NOMO-1 treated with dmso at 0.1 percent for 144 hours (cell line): ENCODE measurements at regions not wholly inside any gene's neighbourhood (a gene's known extent, or its start where the extent isn't known, plus 50 kb on each side); places are given as distances from the start of the nearest gene placed in this dataset.
"Not testable (repeated sequence)": the region's sequence is repeated elsewhere in the genome, so short reads cannot be mapped to it uniquely, and the experiment has no call there.

ENCODE experiments used
- DNase-seq: peaks from one replicate; lab custom pipeline; 2025; ENCODE audit not compliant: unreplicated experiment; lab: John Stamatoyannopoulos, UW

GRCh38 chr2:38451778-38452177 is 74.7 kb upstream of the ATL2 start:
- DNase-seq = not testable (repeated sequence)

GRCh38 chr2:38450509-38450908 is 73.4 kb upstream of the ATL2 start:
- no peak for DNase-seq

GRCh38 chr2:38448692-38449410 is 71.8 kb upstream of the ATL2 start:
- no peak for DNase-seq

- DNase-seq = no peak
Observed at GRCh38 chr2:38446906-38447561, 70.0 kb upstream of the ATL2 start.

GRCh38 chr2:38446418-38446817 is 69.3 kb upstream of the ATL2 start:
- no peak for DNase-seq

GRCh38 chr2:38444247-38444646 is 67.2 kb upstream of the ATL2 start:
- DNase-seq = no peak

- no peak for DNase-seq
Observed at GRCh38 chr2:38442643-38443541, 65.8 kb upstream of the ATL2 start.

- no peak for DNase-seq
Observed at GRCh38 chr2:38441346-38441745, 64.3 kb upstream of the ATL2 start.

GRCh38 chr2:38440655-38441054 is 63.6 kb upstream of the ATL2 start:
- no peak for DNase-seq

GRCh38 chr2:38439863-38440262 is 62.8 kb upstream of the ATL2 start:
- no peak for DNase-seq

- no peak for DNase-seq
Observed at GRCh38 chr2:38438883-38439612, 62.0 kb upstream of the ATL2 start.

- no peak for DNase-seq
Observed at GRCh38 chr2:38438133-38438882, 61.2 kb upstream of the ATL2 start.

- no peak for DNase-seq
Observed at GRCh38 chr2:38436227-38436664, 59.2 kb upstream of the ATL2 start.

- no peak for DNase-seq
Observed at GRCh38 chr2:38435775-38436174, 58.7 kb upstream of the ATL2 start.

- no peak for DNase-seq
Observed at GRCh38 chr2:38434595-38434994, 57.5 kb upstream of the ATL2 start.

- DNase-seq = no peak
Observed at GRCh38 chr2:38433607-38433975, 56.5 kb upstream of the ATL2 start.

GRCh38 chr2:38432820-38433606 is 55.9 kb upstream of the ATL2 start:
- no peak for DNase-seq

GRCh38 chr2:38430597-38431207 is 53.6 kb upstream of the ATL2 start:
- DNase-seq = no peak

GRCh38 chr2:38430196-38430595 is 53.1 kb upstream of the ATL2 start:
- no peak for DNase-seq
